ENCODE measurements at regions not wholly inside any gene's neighbourhood (a gene's known extent, or its start where the extent isn't known, plus 50 kb on each side); places are given as distances from the start of the nearest gene placed in this dataset.

DNA sequence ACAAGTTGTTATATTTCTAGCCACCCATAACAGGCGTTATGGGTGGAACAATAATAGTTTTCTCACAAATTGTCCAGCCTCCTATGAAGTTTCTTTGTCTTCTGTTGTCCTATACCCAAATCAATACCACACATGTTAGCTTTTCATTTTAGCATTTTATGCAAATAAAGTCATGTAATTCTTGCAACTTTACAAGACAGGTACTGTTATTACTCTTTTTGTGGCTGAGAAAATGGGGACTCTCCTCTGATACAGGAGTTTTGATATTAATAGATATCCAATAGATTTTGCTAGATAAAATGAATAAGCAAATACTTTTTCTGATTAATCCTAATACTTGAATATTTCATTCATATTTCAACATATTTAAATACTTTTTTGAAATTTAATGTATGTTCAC, 151.0 kb downstream of the PMAIP1 start:
- TF ChIP-seq, protein P1, sequence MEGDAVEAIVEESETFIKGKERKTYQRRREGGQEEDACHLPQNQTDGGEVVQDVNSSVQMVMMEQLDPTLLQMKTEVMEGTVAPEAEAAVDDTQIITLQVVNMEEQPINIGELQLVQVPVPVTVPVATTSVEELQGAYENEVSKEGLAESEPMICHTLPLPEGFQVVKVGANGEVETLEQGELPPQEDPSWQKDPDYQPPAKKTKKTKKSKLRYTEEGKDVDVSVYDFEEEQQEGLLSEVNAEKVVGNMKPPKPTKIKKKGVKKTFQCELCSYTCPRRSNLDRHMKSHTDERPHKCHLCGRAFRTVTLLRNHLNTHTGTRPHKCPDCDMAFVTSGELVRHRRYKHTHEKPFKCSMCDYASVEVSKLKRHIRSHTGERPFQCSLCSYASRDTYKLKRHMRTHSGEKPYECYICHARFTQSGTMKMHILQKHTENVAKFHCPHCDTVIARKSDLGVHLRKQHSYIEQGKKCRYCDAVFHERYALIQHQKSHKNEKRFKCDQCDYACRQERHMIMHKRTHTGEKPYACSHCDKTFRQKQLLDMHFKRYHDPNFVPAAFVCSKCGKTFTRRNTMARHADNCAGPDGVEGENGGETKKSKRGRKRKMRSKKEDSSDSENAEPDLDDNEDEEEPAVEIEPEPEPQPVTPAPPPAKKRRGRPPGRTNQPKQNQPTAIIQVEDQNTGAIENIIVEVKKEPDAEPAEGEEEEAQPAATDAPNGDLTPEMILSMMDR (IDR thresholded peaks at IDR 0.05; ENCODE audit: unreplicated experiment): no peak
- no peaks in the 10 kb centered on the region for H3K36me3 Mint-ChIP-seq (ENCODE audit: insufficient read depth)
- H3K9me3 Mint-ChIP-seq (ENCODE audit: low read depth): peaks cover 4% of the 10 kb centered on the region
- H3K27ac Mint-ChIP-seq: no peak overlapping the region
- DNase-seq (ENCODE audit: low spot score, unreplicated experiment): no peak
- no peak overlapping the region for H3K4me3 Mint-ChIP-seq (ENCODE audit: low read depth)
- no peaks in the 10 kb centered on the region for H3K4me1 Mint-ChIP-seq (ENCODE audit: low read depth)
- H3K27me3 Mint-ChIP-seq: no peaks in the 10 kb centered on the region

DNA sequence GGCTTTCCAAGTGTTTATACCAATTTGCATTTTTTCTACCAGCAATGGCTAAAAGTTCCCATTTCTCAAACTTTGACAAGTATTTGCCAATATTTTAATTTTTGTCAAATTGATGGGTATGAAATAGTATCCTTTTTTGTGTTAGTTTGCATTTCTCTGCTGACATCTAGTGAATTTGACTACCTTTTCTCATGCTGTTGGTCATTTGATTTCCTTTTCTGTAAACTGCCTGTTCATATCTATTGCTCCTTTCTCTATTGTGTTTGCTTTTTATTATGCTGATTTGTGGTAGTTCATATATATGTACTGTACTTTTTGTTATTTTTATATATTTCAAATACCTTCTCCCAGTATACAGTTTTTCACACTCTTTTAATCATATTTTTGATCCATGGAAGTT, 149.4 kb downstream of the PMAIP1 start:
- no peaks in the 10 kb centered on the region for H3K36me3 Mint-ChIP-seq (ENCODE audit: insufficient read depth)
- TF ChIP-seq, protein P1 (IDR thresholded peaks at IDR 0.05; ENCODE audit: unreplicated experiment): no peak
- no peaks in the 10 kb centered on the region for H3K27me3 Mint-ChIP-seq
- no peaks in the 10 kb centered on the region for H3K4me1 Mint-ChIP-seq (ENCODE audit: low read depth)
- H3K9me3 Mint-ChIP-seq (ENCODE audit: low read depth): peaks cover 4% of the 10 kb centered on the region
- no peak overlapping the region for H3K27ac Mint-ChIP-seq
- DNase-seq (ENCODE audit: low spot score, unreplicated experiment): no peak
- H3K4me3 Mint-ChIP-seq (ENCODE audit: low read depth): no peak overlapping the region

DNA sequence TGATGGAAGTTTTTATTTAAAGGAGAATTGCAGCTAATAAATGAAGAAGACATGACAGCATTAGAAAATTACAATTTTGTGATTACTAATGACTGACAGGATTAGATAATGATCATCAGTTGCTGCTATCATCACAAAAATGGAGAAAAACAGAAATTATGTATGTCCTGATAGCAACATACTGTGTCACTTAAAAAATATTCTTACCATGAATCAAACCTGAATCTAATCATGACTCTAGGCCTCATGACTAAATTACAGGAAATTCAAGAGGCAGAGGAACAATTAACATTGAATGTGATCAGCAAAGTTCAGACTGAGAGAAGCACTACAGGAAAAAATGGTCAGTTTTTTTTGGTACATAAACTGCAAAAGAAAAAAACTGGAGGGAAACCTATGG, 147.8 kb downstream of the PMAIP1 start:
- no peak for DNase-seq (ENCODE audit: low spot score, unreplicated experiment)
- no peaks in the 10 kb centered on the region for H3K27me3 Mint-ChIP-seq
- TF ChIP-seq, protein P1 (IDR thresholded peaks at IDR 0.05; ENCODE audit: unreplicated experiment): no peak
- H3K27ac Mint-ChIP-seq: no peak overlapping the region
- H3K9me3 Mint-ChIP-seq (ENCODE audit: low read depth): peaks cover 4% of the 10 kb centered on the region
- H3K36me3 Mint-ChIP-seq (ENCODE audit: insufficient read depth): no peaks in the 10 kb centered on the region
- H3K4me3 Mint-ChIP-seq (ENCODE audit: low read depth): no peak overlapping the region
- no peaks in the 10 kb centered on the region for H3K4me1 Mint-ChIP-seq (ENCODE audit: low read depth)

DNA sequence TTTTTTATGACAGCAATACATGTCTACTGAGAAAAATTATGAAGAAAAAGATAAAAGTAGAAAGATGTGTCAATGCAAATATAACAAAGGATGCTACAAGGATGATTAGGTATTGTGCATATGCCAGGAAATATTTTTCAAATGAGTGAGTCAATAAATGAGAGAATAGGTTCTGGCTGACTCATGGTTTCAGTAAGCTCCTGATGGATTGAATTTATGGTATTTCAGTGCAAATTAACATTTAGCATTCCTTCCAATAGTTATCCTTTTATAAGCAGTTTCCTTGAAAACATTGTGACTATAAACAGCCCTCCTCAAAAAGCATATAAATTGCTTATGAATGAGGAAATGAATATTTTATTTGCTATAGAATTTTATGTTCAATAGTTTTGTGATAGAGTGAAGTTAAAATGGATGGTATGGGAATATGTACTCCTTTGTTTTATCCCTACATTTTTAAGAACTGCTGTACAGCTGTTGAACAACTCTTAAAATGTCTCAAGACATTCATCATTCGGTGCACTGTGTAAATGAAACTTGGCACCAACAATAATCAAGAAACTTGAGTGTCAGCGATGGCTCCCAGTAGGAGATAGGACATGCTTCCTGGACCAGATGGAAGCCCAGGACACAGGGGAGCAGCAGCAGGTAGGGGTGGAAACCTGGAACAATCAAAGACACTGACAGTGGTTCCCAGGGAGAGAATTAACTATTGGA, 144.7 kb downstream of the PMAIP1 start:
- no peak overlapping the region for H3K4me3 Mint-ChIP-seq (ENCODE audit: low read depth)
- TF ChIP-seq, protein P1 (IDR thresholded peaks at IDR 0.05; ENCODE audit: unreplicated experiment): no peak
- peaks cover 4% of the 10 kb centered on the region for H3K9me3 Mint-ChIP-seq (ENCODE audit: low read depth)
- no peaks in the 10 kb centered on the region for H3K27me3 Mint-ChIP-seq
- no peak for DNase-seq (ENCODE audit: low spot score, unreplicated experiment)
- H3K4me1 Mint-ChIP-seq (ENCODE audit: low read depth): no peaks in the 10 kb centered on the region
- H3K36me3 Mint-ChIP-seq (ENCODE audit: insufficient read depth): no peaks in the 10 kb centered on the region
- H3K27ac Mint-ChIP-seq: no peak overlapping the region

DNA sequence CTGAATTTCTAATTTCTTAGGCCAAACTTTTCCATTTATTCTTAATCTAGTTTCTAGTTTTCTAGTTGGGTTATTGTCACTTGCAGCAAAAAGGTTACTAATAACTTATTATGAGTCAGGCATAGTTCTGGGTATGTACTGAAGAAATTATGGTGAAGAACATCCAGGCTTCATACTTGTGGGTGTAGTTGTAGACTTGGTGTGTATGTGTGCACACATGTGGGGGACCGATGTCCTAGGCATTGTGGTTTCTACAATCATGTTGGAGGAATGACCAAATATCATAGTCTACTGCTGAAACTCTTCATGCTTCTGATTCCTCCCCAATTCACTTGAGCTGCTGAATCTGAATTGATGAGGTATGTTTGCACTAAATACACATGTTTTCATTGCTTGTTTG, 141.2 kb downstream of the PMAIP1 start:
- Mint-ChIP-seq H3K36me3 (ENCODE audit: insufficient read depth) (no peaks in the 10 kb centered on the region), H3K4me3 (ENCODE audit: low read depth) (no peak overlapping the region), H3K27me3 (no peaks in the 10 kb centered on the region), H3K4me1 (ENCODE audit: low read depth) (no peaks in the 10 kb centered on the region), H3K27ac (no peak overlapping the region), H3K9me3 (ENCODE audit: low read depth) (no peaks in the 10 kb centered on the region)
- TF ChIP-seq, protein P1 (IDR thresholded peaks at IDR 0.05; ENCODE audit: unreplicated experiment): no peak
- no peak for DNase-seq (ENCODE audit: low spot score, unreplicated experiment)

All from progenitor cell of endocrine pancreas (in vitro differentiated cells).